ENCODE measurements at regions not wholly inside any gene's neighbourhood (a gene's known extent, or its start where the extent isn't known, plus 50 kb on each side); places are given as distances from the start of the nearest gene placed in this dataset.

DNA sequence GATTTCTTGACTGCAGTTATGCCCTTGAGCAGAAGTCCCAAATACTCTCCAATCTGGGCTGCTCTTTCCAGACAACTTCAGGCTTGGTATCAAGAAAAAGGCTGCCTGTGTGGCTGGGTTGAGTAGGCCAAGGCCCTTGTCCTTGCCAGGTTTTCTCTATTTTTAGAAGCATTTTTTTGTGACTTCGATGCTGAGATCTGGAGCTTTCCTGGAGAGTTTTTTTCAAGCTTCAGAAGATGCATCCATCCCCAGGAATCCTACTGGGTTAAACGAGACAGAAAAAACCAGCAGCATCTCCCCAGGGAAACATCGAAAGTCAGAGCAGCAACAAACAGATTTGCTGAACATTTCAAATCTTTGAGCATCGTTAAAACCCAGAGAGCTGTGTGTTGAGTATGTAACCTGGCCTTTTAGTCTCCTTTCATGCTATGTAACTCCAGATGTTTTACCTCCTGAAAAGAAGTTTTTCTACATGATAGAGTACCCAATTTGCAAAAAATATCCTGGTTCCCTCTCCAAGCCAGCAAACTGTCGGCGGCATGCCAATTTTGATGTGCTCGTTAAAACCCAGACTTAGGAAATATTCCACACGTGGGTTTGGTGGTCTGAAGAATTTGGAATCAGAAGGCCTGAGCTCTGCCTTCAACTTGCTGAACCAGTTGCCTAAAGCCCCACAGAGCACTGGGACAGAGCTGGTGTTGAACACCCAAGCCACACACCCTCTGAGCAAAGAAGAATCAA lies 98.1 kb upstream of the ALDH1B1 start:
- Histone ChIP-seq H3K4me3 (ENCODE audit: low read length, poor library complexity, severe bottlenecking) (no peak overlapping the region), H3K79me2 (ENCODE audit: insufficient read depth, low read length) (no peaks in the 10 kb centered on the region), H3K9me2 (replicated peaks; ENCODE audit: low read depth, low read length) (no peaks in the 10 kb centered on the region), H3K27me3 (ENCODE audit: insufficient read depth, low read length, poor library complexity, severe bottlenecking) (no peaks in the 10 kb centered on the region), H3K36me3 (ENCODE audit: insufficient read depth, low read length) (no peaks in the 10 kb centered on the region), H3K9me3 (ENCODE audit: insufficient read depth, low read depth, low read length) (no peaks in the 10 kb centered on the region), H3K4me1 (ENCODE audit: insufficient read depth, low read length, poor library complexity, severe bottlenecking) (no peaks in the 10 kb centered on the region), H3K4me2 (ENCODE audit: low read depth, low read length, poor library complexity, severe bottlenecking) (no peak overlapping the region), H4K20me1 (ENCODE audit: insufficient read depth, low read length, poor library complexity, severe bottlenecking) (no peaks in the 10 kb centered on the region), H3F3A (ENCODE audit: low read depth) (no peaks in the 10 kb centered on the region), H2AFZ (ENCODE audit: low read length) (no peak overlapping the region), H3K9ac (ENCODE audit: low read depth, low read length, poor library complexity, severe bottlenecking) (no peak overlapping the region)
- TF ChIP-seq CTCF (conservative IDR thresholded peaks at IDR 0.05; ENCODE audit: low read length) (no peak), EZH2phosphoT487 (IDR thresholded peaks at IDR 0.05; ENCODE audit: borderline replicate concordance) (no peak)

DNA sequence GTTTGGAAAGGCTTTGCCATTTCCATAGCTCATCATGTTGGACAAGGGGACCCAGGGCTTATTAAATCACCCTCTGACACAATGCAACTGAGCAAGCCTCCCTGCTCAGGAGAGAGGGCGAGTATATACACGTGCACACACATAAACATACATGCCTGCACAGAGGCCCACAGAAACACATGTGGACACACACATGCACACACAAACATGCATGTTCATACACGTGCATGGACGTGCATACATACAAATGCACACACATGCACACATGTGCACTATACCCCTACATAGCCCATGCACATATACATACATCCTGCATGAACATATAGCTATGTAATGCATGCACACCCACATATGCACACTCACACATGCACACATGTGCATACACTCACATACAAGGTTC lies 99.5 kb upstream of the ALDH1B1 start:
- H3K9me3 ChIP-seq (ENCODE audit: insufficient read depth, low read depth, low read length) = no peaks in the 10 kb centered on the region
- H3K4me3 ChIP-seq (ENCODE audit: low read length, poor library complexity, severe bottlenecking) = no peak overlapping the region
- no peaks in the 10 kb centered on the region for H3K9me2 ChIP-seq (replicated peaks; ENCODE audit: low read depth, low read length)
- no peak overlapping the region for H3K4me2 ChIP-seq (ENCODE audit: low read depth, low read length, poor library complexity, severe bottlenecking)
- TF ChIP-seq CTCF (conservative IDR thresholded peaks at IDR 0.05; ENCODE audit: low read length) (no peak), EZH2phosphoT487 (IDR thresholded peaks at IDR 0.05; ENCODE audit: borderline replicate concordance) (no peak)
- no peaks in the 10 kb centered on the region for H4K20me1 ChIP-seq (ENCODE audit: insufficient read depth, low read length, poor library complexity, severe bottlenecking)
- no peaks in the 10 kb centered on the region for H3K36me3 ChIP-seq (ENCODE audit: insufficient read depth, low read length)
- H3K79me2 ChIP-seq (ENCODE audit: insufficient read depth, low read length) = no peaks in the 10 kb centered on the region
- no peak overlapping the region for H3K9ac ChIP-seq (ENCODE audit: low read depth, low read length, poor library complexity, severe bottlenecking)
- H2AFZ ChIP-seq (ENCODE audit: low read length) = no peak overlapping the region
- H3K27me3 ChIP-seq (ENCODE audit: insufficient read depth, low read length, poor library complexity, severe bottlenecking) = no peaks in the 10 kb centered on the region
- H3F3A ChIP-seq (ENCODE audit: low read depth) = no peaks in the 10 kb centered on the region
- H3K4me1 ChIP-seq (ENCODE audit: insufficient read depth, low read length, poor library complexity, severe bottlenecking) = no peaks in the 10 kb centered on the region

GRCh38 chr9:38292480-38292879 lies 100.0 kb upstream of the ALDH1B1 start:
- Histone ChIP-seq H3K9me3 (ENCODE audit: insufficient read depth, low read depth, low read length) (no peaks in the 10 kb centered on the region), H3K79me2 (ENCODE audit: insufficient read depth, low read length) (no peaks in the 10 kb centered on the region), H2AFZ (ENCODE audit: low read length) (no peak overlapping the region), H3K4me2 (ENCODE audit: low read depth, low read length, poor library complexity, severe bottlenecking) (no peak overlapping the region), H3K27me3 (ENCODE audit: insufficient read depth, low read length, poor library complexity, severe bottlenecking) (no peaks in the 10 kb centered on the region), H3K36me3 (ENCODE audit: insufficient read depth, low read length) (no peaks in the 10 kb centered on the region), H3K9me2 (replicated peaks; ENCODE audit: low read depth, low read length) (no peaks in the 10 kb centered on the region), H3K4me3 (ENCODE audit: low read length, poor library complexity, severe bottlenecking) (no peak overlapping the region), H3F3A (ENCODE audit: low read depth) (no peaks in the 10 kb centered on the region), H3K9ac (ENCODE audit: low read depth, low read length, poor library complexity, severe bottlenecking) (no peak overlapping the region), H3K4me1 (ENCODE audit: insufficient read depth, low read length, poor library complexity, severe bottlenecking) (no peaks in the 10 kb centered on the region), H4K20me1 (ENCODE audit: insufficient read depth, low read length, poor library complexity, severe bottlenecking) (no peaks in the 10 kb centered on the region)
- TF ChIP-seq EZH2phosphoT487 (IDR thresholded peaks at IDR 0.05; ENCODE audit: borderline replicate concordance) (no peak), CTCF (conservative IDR thresholded peaks at IDR 0.05; ENCODE audit: low read length) (no peak)

Data from Loucy (cell line).